GM23338 (cell line): ENCODE measurements at regions not wholly inside any gene's neighbourhood (a gene's known extent, or its start where the extent isn't known, plus 50 kb on each side); places are given as distances from the start of the nearest gene placed in this dataset.

Source experiments
- CREB1 ChIP-seq: fragments of 250-450 bp; sonication (Bioruptor Pico); IDR thresholded peaks from 2 replicates; pipeline ENCODE4 v1.5.0; 2020; ENCODE audit warnings: low read depth, mild to moderate bottlenecking, moderate library complexity
- CTCF ChIP-seq, 2 experiments: fragments of 200-600 bp in 1 of 2; sonication (generic) in 1 of 2; conservative IDR thresholded peaks; 2 replicates each; pipeline versions ENCODE4 v1.5.1 to v1.6.1; 2016 to 2017; ENCODE audit warnings: antibody characterized with exemption in 2 of 2, low read depth in 2 of 2, mild to moderate bottlenecking in 2 of 2, moderate library complexity in 1 of 2
- ETS1 ChIP-seq: IDR thresholded peaks from 2 replicates; pipeline ENCODE4 v1.6.1; 2016; ENCODE audit warnings: antibody characterized with exemption
- EZH2 ChIP-seq: fragments of 200-600 bp; sonication (generic); IDR thresholded peaks from one replicate; pipeline ENCODE4 v1.8.0; 2017; ENCODE audit warnings: antibody characterized with exemption, mild to moderate bottlenecking, low read depth; ENCODE audit not compliant: unreplicated experiment
- EZH2phosphoT487 ChIP-seq: fragments of 200-600 bp; sonication (generic); IDR thresholded peaks from one replicate; pipeline ENCODE4 v1.8.1; 2018; ENCODE audit warnings: antibody characterized with exemption; ENCODE audit not compliant: unreplicated experiment
- JUNB ChIP-seq: IDR thresholded peaks from one replicate; pipeline ENCODE4 v1.6.1; 2016; ENCODE audit warnings: antibody characterized with exemption; ENCODE audit not compliant: unreplicated experiment
- NANOG ChIP-seq: IDR thresholded peaks from 2 replicates; pipeline ENCODE4 v1.6.1; 2016; ENCODE audit warnings: antibody characterized with exemption, borderline replicate concordance
- POLR2AphosphoS5 ChIP-seq: IDR thresholded peaks from 2 replicates; pipeline ENCODE4 v1.6.1; 2016; ENCODE audit warnings: antibody characterized with exemption, low read depth
- REST ChIP-seq: IDR thresholded peaks from one replicate; pipeline ENCODE4 v1.6.1; 2018; ENCODE audit warnings: antibody characterized with exemption; ENCODE audit not compliant: unreplicated experiment
- STAT1 ChIP-seq: IDR thresholded peaks from one replicate; pipeline ENCODE4 v1.6.1; 2016; ENCODE audit warnings: antibody characterized with exemption; ENCODE audit not compliant: unreplicated experiment
- ZNF114 ChIP-seq: fragments of 250-450 bp; sonication (Bioruptor Pico); IDR thresholded peaks from 2 replicates; pipeline ENCODE4 v1.5.0; 2020; ENCODE audit warnings: mild to moderate bottlenecking, moderate library complexity
- ZNF331 ChIP-seq: fragments of 250-450 bp; sonication (Bioruptor Pico); IDR thresholded peaks from 2 replicates; pipeline ENCODE4 v1.5.0; 2020; ENCODE audit warnings: low read depth, mild to moderate bottlenecking, moderate library complexity
- ZNF462 ChIP-seq: fragments of 250-450 bp; sonication (Bioruptor Pico); IDR thresholded peaks from 2 replicates; pipeline ENCODE4 v1.5.0; 2020; ENCODE audit warnings: mild to moderate bottlenecking, moderate library complexity

- no peak for TF ChIP-seq CTCF (conservative IDR thresholded peaks at IDR 0.05; ENCODE audit: low read depth in 2 of 2)
- TF ChIP-seq CREB1 (CRISPR knock-in tag) = no peak
- no peak for TF ChIP-seq REST
- no peak for TF ChIP-seq POLR2AphosphoS5
- TF ChIP-seq EZH2 = no peak
- TF ChIP-seq EZH2phosphoT487 = no peak
- TF ChIP-seq NANOG = no peak
- TF ChIP-seq STAT1 = no peak
- no peak for TF ChIP-seq ZNF114 (CRISPR knock-in tag)
- TF ChIP-seq JUNB = no peak
- TF ChIP-seq ZNF331 (CRISPR knock-in tag) = no peak
- no peak for TF ChIP-seq ETS1
- no peak for TF ChIP-seq ZNF462 (CRISPR knock-in tag)
Observed at GRCh38 chr10:4429571-4429970, 396.4 kb upstream of the AKR1E2 start.
